Pulmonary artery endothelial cell (primary cell): ENCODE measurements at regions not wholly inside any gene's neighbourhood (a gene's known extent, or its start where the extent isn't known, plus 50 kb on each side); places are given as distances from the start of the nearest gene placed in this dataset.

ENCODE experiments used
- DNase-seq: peaks from one replicate; pipeline ENCODE4 v3.0.0-alpha.2; 2011; ENCODE audit warnings: low read depth, low spot score

DNA sequence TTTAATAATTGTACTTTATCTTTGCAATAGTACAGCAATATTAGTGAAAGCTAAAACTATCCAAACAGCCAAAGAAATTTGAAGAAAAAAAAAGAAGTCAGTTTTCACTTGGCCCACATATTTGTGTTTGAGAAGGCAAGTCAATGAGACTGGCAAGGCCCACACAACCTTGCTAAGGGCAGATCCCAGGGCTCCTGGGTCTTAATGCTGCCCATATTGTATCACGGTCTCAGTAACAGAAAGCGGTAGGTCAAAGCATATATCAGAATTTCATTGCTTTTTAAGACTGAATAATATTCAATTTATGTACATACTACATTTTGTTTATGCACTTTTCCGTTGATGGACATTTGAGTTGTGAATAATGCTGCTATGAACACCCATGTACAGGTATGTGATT lies 262.0 kb upstream of the TOPAZ1 start:
- DNase-seq, result no peak

DNA sequence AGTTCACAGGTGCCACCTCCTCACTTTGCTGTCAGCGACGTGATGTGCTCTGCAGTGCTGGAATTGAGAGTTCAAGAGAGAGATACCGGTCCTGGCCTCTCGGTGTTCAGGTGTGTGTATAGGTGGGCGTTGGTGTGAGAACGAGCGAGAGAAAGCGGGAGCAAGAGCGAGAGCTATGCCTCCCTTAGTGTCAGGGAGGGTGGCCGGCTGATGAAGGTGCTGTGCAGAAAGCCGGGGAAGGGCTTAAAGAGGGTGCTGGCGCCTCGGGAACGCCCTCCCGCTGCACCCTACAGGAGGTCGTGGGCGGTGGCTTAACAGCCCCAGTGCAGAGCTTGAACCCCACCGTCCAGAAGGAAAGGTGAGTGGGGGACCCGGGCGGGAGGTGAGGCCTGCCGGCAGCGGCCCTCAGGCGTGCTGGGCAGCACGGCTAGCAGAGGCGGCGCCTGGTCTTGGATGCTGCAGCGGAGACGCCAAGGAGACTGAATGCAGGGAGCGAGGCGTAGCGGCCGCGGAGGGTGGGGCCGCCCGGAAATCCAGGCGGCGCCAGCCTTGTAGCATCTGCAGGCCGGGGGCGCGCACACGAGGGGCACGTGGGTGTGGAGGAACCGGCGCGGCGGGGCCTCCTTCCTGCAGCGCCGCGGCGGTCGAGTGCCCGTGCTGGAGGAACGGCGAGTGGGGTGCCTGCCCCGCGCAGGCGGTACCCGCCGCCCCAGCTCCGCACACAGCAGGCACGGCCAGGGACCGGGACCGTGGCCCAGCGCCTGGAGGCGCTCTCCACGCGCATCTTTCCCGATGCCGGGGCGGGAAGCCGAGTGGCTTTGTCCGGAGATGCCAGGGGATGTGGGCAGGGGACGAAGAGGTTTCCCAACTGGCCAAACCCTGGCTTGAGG lies 246.8 kb upstream of the TOPAZ1 start:
- DNase-seq, result no peak

DNA sequence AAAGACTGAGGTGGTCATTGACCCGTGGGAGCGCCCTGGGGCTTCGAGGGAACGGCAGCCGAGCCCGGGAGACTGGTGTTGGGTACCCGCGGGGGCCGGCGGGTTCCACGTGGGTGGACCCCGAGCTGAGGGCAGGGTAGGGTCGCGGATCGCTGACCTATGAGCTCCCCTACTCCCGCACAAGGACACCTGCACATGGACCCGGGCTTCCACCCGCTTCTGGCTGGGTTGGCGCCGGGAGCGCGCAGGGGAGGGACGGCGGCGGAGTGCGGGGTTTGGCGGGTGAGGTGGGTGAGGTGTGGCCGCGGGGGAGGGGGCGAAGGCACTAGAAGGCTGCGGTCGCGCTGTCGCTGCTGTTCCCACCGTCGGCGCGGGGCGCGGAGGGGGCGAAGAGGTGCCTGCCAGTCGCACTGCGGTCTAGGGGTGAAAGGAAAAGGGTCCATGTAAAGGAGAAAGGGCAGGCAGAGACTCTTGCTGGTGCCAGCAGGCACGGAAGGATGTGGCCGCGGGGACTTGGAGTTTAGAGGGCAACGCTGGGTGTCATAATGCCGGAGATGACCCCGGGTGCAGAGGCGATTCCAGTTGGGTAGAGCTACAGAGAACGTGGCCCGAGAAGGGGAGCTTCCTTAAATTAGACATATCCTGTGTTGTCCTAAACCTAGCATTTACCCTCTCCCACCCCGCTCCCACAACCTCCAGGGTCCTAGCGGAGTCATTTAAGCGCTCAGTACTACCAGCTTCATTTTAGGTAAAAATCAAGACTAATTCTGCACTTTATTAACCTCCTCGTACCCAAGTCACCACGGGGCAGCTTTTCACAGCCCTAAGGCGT lies 245.9 kb upstream of the TOPAZ1 start:
- no peak for DNase-seq

DNA sequence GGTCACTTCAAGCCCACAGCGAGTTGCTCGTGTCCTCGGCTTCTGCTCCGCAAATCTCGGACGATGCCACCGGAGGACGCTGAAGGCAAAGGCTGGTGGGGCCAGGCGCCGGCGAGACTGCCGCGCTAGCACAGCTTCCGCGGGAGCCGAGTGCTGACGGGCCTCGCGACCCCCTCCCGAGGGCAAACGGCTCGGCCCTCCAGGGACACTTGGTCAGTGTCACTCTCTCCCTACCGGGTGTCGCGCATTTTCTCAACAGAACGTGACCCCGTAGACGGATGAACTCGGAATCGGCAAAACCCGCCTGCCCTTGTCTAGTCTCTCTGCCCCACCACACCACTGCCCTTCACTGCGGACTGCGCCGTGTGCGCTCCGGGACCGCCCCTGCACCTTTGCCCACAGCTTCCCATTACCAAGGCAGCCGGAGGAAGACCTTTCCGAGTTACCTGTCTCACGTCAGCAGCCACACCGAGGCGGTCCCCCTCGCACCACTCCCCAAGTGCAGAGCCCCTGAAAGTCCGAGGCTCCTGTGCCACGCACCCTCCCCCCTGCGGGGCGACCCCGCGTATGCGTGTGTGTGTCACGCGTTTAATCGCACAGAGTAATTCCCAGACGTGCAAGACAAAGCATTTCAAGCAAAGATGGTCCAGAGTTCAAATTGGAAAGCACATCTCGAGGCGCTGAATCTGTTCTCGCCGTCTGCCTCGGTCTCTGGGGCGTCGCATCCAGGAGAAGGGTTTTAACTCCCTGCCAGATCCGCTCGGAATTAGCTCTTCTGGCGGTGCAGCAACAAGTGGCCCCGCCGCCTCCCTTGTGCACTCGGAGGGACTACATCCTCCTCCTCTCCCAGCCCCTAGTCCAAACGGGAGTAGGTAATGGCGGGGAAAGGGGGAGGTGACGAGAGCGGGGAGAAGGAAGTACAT lies 245.0 kb upstream of the TOPAZ1 start:
- DNase-seq, result no peak

DNA sequence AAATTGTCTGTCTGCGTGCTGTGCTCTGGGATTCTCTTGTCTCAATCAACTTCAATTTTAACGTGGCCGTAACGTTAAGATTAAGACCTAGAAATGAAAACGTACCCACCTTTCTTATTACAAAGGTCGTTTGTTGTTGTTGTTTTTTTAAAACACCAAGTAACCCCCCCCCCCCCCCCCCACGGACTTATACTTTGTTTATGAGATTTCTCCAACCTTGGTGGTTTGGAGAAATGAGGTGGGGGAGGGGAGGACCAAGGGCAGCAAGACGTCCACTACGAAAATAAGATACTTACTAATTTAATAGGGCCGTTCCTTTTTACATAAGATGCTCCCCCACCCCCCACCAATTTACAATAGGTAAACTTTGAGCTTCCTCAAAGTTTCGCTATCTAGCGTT lies 244.4 kb upstream of the TOPAZ1 start:
- no peak for DNase-seq

DNA sequence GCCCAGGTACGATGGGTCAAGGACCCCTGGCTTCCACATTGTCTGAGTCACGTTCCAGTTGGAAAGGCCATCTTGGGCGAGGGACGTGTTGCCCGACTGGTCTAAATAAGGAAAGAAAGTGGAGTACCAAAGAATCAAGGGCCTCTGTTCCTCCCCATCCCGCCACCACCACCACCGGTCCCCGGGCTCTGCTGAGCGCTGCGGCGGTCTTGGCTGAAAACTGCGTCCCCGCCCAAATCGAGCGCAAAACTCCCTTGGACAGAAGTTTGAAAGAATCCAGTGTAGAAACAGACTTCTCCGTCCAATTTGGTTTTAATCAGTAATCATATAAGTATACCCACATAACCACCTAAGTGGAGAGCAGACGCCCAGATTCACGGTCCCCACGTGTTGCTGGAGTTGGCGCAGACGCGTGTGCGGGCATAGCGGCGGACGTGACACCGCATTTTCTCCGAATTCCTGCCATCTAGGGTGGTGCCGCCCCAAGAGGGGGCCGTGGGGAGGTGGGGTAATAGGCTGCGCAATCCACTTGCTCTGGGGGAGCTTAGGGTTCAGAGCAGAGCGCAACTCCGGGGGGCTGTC lies 243.8 kb upstream of the TOPAZ1 start:
- no peak for DNase-seq

DNA sequence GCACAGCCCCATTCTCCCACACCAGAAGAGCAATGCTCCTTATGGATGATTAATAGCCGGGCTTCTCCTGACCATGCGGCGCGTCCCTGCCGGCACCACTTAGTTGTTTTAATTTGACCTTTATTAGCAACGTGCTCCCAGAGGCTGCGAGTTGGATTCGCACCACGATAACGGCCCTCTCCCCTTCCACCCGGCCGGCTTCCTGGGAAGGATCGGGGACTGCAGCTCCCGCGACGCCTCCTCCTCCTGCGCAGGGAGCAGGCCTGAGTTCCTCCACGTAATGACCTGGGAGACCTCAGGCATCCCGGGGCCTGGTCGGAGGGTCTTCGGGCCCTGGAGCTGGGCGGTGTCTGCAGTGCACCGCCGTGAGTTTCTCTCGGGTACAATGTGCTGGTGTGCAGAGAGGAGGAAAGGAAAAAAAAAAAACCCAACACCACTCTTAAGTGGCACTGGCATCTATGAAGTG lies 243.3 kb upstream of the TOPAZ1 start:
- DNase-seq, result no peak

DNA sequence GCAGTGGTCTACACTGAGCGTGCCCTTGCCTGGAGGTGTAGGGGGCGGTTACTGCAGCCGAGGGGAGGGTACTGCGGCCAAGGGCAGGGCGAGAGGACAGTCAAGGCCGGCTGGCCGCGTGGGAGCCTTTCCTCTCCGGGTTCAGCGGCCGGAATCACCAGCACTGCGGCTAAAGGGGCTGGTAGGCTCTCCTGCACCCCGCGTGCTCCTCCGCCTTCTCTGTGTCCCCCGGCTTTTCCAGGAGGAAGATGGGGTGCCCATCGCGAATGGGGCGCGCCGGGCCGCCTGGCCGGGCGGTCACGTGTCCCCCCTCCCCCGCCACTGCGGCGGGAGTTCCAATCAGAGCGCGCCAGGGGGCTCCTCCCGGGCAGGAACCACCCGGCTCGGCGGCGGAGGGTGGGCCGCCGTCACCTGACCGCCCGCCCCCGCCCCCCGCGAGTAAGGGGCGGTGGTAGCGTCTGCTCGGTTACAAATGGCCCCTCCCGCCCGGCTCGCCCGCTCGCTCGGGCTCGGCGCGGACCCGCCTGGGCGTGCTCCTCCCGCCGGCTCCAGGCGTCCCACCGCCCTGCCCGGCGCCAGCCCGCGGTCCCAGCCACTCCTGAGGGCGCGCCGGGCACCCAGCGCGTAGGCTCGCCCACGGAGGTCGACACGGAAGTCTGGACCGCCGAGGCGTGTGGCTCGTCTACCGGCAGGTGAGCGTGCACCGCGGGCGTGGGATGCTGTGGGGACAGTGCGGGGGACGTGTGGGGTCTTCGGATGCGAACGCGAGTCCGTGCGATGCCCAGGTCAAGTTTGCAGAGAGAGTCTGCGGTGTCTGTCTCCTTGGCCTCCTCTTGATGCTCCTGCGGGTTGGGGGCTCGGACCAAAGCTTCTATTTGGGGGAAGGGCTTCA lies 242.6 kb upstream of the TOPAZ1 start:
- no peak for DNase-seq

DNA sequence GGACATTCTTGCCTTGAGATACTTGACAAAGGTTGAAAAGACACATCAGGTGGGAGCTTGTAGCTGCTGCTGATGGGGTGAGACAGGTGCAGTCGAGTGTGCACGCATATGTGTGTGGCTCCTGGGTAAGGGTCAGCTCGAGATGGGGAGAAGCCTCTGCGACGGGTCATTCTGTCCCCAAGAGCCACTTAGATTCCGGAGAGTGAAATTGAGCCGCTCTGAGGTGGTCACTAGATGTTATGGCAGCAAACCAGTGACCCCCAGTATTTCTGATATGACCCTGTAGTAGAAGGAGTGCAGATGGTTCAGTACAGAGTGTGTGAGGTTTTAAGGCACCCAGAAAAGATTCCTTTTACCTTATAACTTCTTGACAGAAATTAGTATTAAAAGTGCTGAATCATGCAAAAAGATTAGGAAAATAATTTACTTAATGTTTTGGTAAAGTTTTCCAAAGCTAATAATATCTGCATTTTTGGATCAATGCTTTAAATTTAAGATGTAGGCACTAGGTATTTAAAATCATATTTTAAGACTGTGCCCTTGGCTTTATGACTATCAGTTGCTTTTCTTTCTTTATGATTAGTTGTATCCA lies 241.9 kb upstream of the TOPAZ1 start:
- DNase-seq, result no peak

DNA sequence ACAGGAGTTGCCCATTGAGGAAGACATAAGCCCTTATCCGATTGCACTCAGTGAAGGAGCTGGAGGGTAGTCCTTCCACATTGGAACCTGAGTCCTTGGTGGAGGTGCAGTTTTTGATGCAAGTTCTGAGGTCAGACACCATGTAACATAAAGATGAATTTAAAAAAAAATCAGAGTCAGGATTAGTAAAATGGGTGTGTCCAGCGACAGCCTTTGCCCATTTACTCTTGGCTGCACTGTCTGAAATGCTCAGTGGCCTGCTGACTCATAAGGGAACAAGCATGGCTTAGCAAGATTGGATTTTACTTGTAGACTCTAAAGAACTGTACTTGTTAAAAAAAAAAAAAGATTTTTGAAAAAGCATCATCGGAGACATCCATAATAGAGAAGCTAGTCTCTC lies 241.1 kb upstream of the TOPAZ1 start:
- DNase-seq, result no peak

DNA sequence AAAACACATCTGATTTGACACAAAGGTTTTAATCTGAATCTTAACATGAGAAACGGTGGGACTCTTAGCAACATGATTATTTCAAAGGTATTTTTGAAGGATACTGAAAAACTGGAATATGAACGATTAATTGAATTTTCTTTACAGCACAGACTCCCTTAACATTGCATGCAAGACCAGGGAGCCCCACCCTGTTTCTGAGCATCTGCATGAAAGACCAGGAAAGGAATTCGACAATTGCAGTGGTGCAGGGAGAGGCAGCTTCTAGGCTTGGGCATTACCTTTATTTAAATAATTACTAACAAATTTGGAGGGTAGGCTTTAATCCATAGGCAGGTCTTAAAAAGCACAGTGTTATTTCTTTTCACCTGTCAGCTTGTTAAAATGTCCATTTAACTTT lies 240.6 kb upstream of the TOPAZ1 start:
- DNase-seq, result no peak

DNA sequence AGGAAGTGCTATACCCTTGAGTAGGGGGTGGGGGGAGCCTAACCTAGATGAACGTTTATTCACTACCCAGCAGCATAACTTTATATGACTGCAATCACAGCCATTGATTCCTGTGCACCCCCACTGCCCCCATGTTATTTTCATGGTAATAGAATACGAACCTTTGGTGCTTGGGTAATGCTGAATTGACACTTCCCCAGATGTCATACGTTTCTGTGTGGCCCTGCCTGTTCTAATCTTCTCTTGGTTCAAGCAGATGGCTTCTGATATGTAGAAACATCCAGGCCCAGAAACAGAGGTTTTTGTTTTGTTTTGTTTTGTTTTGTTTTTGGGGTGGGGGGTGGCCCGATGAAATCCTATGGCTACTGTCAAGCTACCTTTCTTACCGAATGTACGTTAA lies 237.9 kb upstream of the TOPAZ1 start:
- no peak for DNase-seq

DNA sequence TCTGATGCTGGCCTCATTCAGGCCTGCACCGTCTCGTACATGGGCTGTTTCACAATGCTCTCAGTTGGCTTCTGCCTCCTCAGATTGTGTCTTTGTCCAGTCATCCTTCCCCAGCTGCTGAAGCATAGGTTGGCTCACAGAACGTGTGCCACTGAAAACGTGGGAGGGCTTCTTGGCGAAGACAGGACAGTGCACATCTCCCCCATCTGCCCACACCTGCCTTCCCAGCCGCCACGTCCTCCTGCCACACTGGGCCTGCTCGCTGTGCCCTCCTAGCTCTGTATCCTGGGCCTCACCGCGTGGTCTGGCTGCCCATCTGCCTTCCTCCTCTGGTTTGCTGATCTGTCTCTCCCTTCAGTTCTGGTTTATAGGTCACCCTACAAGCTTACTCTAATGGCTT lies 230.0 kb upstream of the TOPAZ1 start:
- DNase-seq, result no peak

DNA sequence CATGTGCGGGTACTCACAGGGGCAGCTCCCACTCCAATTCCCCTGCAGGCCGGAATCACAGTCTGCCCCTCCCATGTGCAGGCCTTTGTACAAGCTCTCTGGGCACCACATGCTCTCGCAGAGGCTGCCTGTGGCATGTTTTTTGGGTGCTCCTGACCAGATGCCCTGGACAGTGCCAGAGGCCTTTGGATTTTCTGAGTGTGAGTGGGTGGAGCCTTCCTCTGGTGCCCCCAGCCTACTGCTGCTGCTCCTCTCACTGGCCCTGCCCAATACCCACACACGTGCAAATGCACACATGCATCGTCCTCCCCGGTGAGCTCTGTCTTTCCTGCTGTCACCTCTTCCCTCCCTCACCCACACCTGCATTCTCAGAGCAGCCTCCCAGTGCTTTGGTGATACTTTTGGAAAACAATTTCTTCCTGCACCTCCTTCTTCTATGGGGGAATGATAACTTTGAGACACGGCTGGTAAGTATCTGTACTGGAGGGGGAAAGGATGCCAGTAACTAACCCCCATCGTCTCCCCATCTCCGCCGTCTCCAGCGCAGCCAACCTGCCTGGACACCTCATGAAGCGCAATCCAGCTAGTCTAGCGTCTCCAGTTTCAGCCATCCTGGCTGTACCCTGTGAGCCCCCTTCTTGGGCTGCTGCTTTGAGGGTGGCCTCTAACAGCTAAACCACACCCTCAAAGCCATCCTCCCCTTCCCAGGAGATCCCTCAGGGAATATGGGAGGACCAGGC lies 229.4 kb upstream of the TOPAZ1 start:
- DNase-seq, result no peak

DNA sequence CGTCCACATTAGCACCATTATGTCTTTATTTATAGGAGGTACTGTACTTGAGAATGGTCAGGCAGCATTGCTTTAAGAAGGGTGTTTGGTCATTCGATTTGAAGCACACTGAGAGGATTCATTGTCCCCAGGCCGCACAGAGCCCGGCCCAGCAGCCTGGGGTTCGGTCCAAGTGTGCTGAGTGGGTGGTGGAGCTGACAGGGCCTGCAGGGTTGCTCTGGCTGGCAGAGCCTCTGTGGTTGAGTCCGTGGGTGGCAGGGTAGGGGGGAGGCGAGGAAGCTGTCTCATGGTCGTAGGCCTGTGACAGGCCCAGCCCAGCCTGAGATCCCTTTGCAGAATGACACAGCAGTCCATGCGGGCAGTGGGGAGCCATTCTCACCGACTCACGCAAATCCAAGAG lies 227.7 kb upstream of the TOPAZ1 start:
- DNase-seq, result no peak

DNA sequence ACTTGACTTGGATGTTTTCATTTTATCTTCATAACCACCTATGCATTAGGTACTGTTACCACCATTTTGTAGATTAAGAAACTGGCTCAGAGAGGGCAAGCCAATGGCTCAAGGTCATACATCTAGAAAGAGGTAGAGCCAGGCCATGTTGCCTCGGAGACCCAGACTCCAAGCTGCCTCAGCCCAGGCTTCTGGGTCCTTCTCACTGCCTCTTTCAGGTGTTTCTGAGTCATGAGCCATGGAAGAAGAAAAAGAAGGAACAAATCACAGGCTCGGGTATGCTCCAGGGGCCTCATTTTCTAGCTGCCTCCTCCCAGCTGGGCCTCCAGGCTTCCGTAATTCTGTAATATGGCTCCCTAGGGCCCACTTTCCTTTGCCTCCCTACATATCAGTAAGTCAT lies 226.5 kb upstream of the TOPAZ1 start:
- no peak for DNase-seq

DNA sequence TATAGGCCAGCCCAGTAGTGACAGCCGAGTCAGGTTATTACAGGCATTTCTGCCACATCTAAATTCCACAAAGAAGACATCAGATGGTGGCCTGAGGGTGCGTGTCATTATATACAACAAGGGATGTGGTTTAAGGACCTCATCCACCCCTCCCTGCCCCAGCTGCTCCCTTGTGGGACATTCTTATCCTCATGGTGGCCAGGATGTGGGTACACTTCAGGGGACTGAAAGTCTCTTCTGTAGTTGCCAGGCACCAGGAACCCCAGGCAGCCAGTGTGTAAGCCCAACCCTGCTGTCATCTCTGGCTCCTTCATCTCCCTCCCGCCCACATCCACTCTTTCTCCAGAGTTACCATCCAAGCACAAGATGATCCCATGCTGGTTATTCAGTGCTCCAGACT lies 224.9 kb upstream of the TOPAZ1 start:
- no peak for DNase-seq

DNA sequence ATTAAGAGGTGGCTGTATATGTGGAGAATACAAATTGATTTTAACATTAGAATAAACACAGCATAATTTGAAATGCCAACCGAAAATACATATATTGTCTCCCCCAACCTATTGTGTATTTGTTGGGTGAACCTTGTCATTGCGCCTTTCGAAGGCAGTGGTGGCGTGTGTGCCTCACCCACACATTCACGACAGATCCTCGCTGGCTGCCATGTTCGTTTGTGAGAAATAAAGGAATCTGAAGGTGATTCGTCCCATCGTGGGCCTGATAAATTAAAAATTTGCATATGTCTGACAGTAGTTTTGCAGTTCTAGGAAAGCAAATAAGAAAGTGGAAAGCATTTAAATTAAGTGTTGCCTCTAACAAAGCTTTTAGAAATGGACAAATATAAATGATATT lies 222.8 kb upstream of the TOPAZ1 start:
- DNase-seq, result no peak

DNA sequence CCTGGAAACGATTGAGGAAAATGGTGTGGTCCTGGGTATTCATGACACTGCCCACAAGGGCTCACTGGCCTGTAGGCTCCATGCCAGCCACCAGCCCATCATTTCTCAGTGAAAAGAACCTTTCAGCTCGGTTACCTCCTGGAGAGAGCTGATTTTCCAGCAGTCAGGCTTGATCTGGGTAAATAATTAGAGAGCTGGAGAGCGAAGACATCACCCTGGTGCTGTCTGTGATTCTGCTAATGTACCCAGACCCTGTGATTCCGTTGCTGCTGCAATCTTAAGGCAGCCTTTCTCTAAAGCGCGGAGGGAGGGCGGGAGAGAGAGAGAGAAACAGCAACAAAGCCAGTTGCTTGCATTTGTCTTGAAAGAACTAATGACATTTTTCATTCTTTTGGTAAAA lies 221.9 kb upstream of the TOPAZ1 start:
- DNase-seq, result no peak
